ENCODE measurements at regions not wholly inside any gene's neighbourhood (a gene's known extent, or its start where the extent isn't known, plus 50 kb on each side); places are given as distances from the start of the nearest gene placed in this dataset.
"Not testable (repeated sequence)": the region's sequence is repeated elsewhere in the genome, so short reads cannot be mapped to it uniquely, and the experiment has no call there.

GRCh38 chr3:95210878-95211277, 1148.0 kb downstream of the NSUN3 start:
- DNase-seq (no peak), ATAC-seq (no peak)
- no peaks in the 10 kb centered on the region for H3K36me3 Mint-ChIP-seq
- no peak overlapping the region for H3K4me3 Mint-ChIP-seq
- no peaks in the 10 kb centered on the region for H3K4me1 Mint-ChIP-seq
- CTCF ChIA-PET, result no interaction called here
- H3K27me3 Mint-ChIP-seq, result no peaks in the 10 kb centered on the region
- no peak overlapping the region for H3K27ac Mint-ChIP-seq
- H3K9me3 Mint-ChIP-seq (ENCODE audit: low read depth), result peaks cover 3% of the 10 kb centered on the region

GRCh38 chr3:95212117-95212516, 1149.3 kb downstream of the NSUN3 start:
- CTCF ChIA-PET, result no interaction called here
- no peaks in the 10 kb centered on the region for H3K27me3 Mint-ChIP-seq

GRCh38 chr3:95215437-95215957, 1152.6 kb downstream of the NSUN3 start:
- Mint-ChIP-seq H3K9me3 (ENCODE audit: low read depth) (peaks cover 5% of the 10 kb centered on the region), H3K36me3 (no peaks in the 10 kb centered on the region), H3K4me1 (no peaks in the 10 kb centered on the region), H3K27me3 (no peaks in the 10 kb centered on the region), H3K27ac (no peak overlapping the region), H3K4me3 (no peak overlapping the region)
- no peak for DNase-seq
- CTCF ChIA-PET, result no interaction called here
- no peak for ATAC-seq

More at GRCh38 chr3:95212117-95212516, 1149.3 kb downstream of the NSUN3 start:
- DNase-seq (no peak), ATAC-seq (no peak)
- Mint-ChIP-seq H3K36me3 (no peaks in the 10 kb centered on the region), H3K9me3 (ENCODE audit: low read depth) (peaks cover 2% of the 10 kb centered on the region), H3K27ac (no peak overlapping the region), H3K4me1 (no peaks in the 10 kb centered on the region), H3K4me3 (no peak overlapping the region)

- Mint-ChIP-seq H3K36me3 (no peaks in the 10 kb centered on the region), H3K9me3 (ENCODE audit: low read depth) (peaks cover 5% of the 10 kb centered on the region), H3K27ac (no peak overlapping the region), H3K4me3 (no peak overlapping the region), H3K4me1 (no peaks in the 10 kb centered on the region), H3K27me3 (no peaks in the 10 kb centered on the region)
- CTCF ChIA-PET, result no interaction called here
- no peak for DNase-seq
- no peak for ATAC-seq
These were observed 1154.8 kb downstream of the NSUN3 start for GRCh38 chr3:95217661-95218060.

- ATAC-seq (no peak), DNase-seq (no peak)
- Mint-ChIP-seq H3K4me1 (no peaks in the 10 kb centered on the region), H3K9me3 (ENCODE audit: low read depth) (peaks cover 5% of the 10 kb centered on the region), H3K4me3 (no peak overlapping the region), H3K27ac (no peak overlapping the region), H3K27me3 (no peaks in the 10 kb centered on the region), H3K36me3 (no peaks in the 10 kb centered on the region)
- CTCF ChIA-PET, result no interaction called here
These were observed 1155.6 kb downstream of the NSUN3 start for GRCh38 chr3:95218484-95218883.

- Mint-ChIP-seq H3K9me3 (ENCODE audit: low read depth) (peaks cover 8% of the 10 kb centered on the region), H3K36me3 (no peaks in the 10 kb centered on the region), H3K27me3 (no peaks in the 10 kb centered on the region), H3K4me3 (no peak overlapping the region), H3K27ac (no peak overlapping the region), H3K4me1 (no peaks in the 10 kb centered on the region)
- ATAC-seq (no peak), DNase-seq (no peak)
- CTCF ChIA-PET, result no interaction called here
These were observed 1163.6 kb downstream of the NSUN3 start for GRCh38 chr3:95226437-95226836.

- CTCF ChIA-PET, result no interaction called here
- H3K9me3 Mint-ChIP-seq (ENCODE audit: low read depth), result peaks cover 8% of the 10 kb centered on the region
- H3K27ac Mint-ChIP-seq, result no peak overlapping the region
- H3K4me1 Mint-ChIP-seq, result no peaks in the 10 kb centered on the region
- H3K27me3 Mint-ChIP-seq, result no peaks in the 10 kb centered on the region
- H3K36me3 Mint-ChIP-seq, result no peaks in the 10 kb centered on the region
- no peak overlapping the region for H3K4me3 Mint-ChIP-seq
- DNase-seq, result no peak
- no peak for ATAC-seq
These were observed 1164.2 kb downstream of the NSUN3 start for GRCh38 chr3:95227092-95227491.

- Mint-ChIP-seq H3K4me1 (no peaks in the 10 kb centered on the region), H3K9me3 (ENCODE audit: low read depth) (peaks cover 9% of the 10 kb centered on the region), H3K27ac (no peak overlapping the region), H3K4me3 (no peak overlapping the region), H3K36me3 (no peaks in the 10 kb centered on the region), H3K27me3 (no peaks in the 10 kb centered on the region)
- no peak for DNase-seq
- CTCF ChIA-PET, result no interaction called here
- ATAC-seq, result no peak
These were observed 1165.6 kb downstream of the NSUN3 start for GRCh38 chr3:95228416-95228815.

GRCh38 chr3:95235916-95236315, 1173.1 kb downstream of the NSUN3 start:
- Mint-ChIP-seq H3K27me3 (no peaks in the 10 kb centered on the region), H3K4me1 (no peaks in the 10 kb centered on the region), H3K36me3 (no peaks in the 10 kb centered on the region), H3K27ac (no peak overlapping the region), H3K4me3 (no peak overlapping the region), H3K9me3 (ENCODE audit: low read depth) (peaks cover 4% of the 10 kb centered on the region)
- ATAC-seq (no peak), DNase-seq (no peak)
- CTCF ChIA-PET, result no interaction called here

- DNase-seq, result no peak
- CTCF ChIA-PET, result no interaction called here
- H3K4me3 Mint-ChIP-seq, result no peak overlapping the region
These were observed 1174.9 kb downstream of the NSUN3 start for GRCh38 chr3:95237783-95238182.

GRCh38 chr3:95240395-95240794, 1177.5 kb downstream of the NSUN3 start:
- no peak for DNase-seq
- CTCF ChIA-PET, result no interaction called here
- Mint-ChIP-seq H3K27me3 (no peaks in the 10 kb centered on the region), H3K36me3 (no peaks in the 10 kb centered on the region), H3K4me3 (no peak overlapping the region), H3K27ac (no peak overlapping the region), H3K4me1 (no peaks in the 10 kb centered on the region), H3K9me3 (ENCODE audit: low read depth) (peaks cover 2% of the 10 kb centered on the region)
- ATAC-seq, result no peak

More at GRCh38 chr3:95237783-95238182, 1174.9 kb downstream of the NSUN3 start:
- Mint-ChIP-seq H3K27me3 (no peaks in the 10 kb centered on the region), H3K4me1 (no peaks in the 10 kb centered on the region), H3K27ac (no peak overlapping the region), H3K36me3 (no peaks in the 10 kb centered on the region), H3K9me3 (ENCODE audit: low read depth) (peaks cover 2% of the 10 kb centered on the region)
- no peak for ATAC-seq

- H3K27ac Mint-ChIP-seq; H3K9me3 Mint-ChIP-seq (ENCODE audit: low read depth); H3K36me3 Mint-ChIP-seq; H3K4me1 Mint-ChIP-seq; DNase-seq; H3K27me3 Mint-ChIP-seq; CTCF ChIA-PET; ATAC-seq; H3K4me3 Mint-ChIP-seq: not testable (repeated sequence)
These were observed 1178.4 kb downstream of the NSUN3 start for GRCh38 chr3:95241256-95241655.

GRCh38 chr3:95246413-95246812, 1183.6 kb downstream of the NSUN3 start:
- Mint-ChIP-seq H3K4me3 (no peak overlapping the region), H3K9me3 (ENCODE audit: low read depth) (peaks cover 4% of the 10 kb centered on the region), H3K36me3 (no peaks in the 10 kb centered on the region), H3K27me3 (no peaks in the 10 kb centered on the region), H3K4me1 (no peaks in the 10 kb centered on the region), H3K27ac (no peak overlapping the region)
- CTCF ChIA-PET, result no interaction called here
- ATAC-seq, result no peak
- DNase-seq, result no peak

GRCh38 chr3:95254061-95254460, 1191.2 kb downstream of the NSUN3 start:
- CTCF ChIA-PET, result no interaction called here
- Mint-ChIP-seq H3K4me3 (no peak overlapping the region), H3K27me3 (no peaks in the 10 kb centered on the region), H3K27ac (no peak overlapping the region), H3K36me3 (no peaks in the 10 kb centered on the region), H3K9me3 (ENCODE audit: low read depth) (peaks cover 12% of the 10 kb centered on the region), H3K4me1 (no peaks in the 10 kb centered on the region)
- DNase-seq (no peak), ATAC-seq (no peak)

GRCh38 chr3:95254758-95255157, 1191.9 kb downstream of the NSUN3 start:
- CTCF ChIA-PET, result no interaction called here
- H3K27me3 Mint-ChIP-seq, result no peaks in the 10 kb centered on the region
- no peak overlapping the region for H3K4me3 Mint-ChIP-seq
- no peaks in the 10 kb centered on the region for H3K36me3 Mint-ChIP-seq
- DNase-seq (no peak), ATAC-seq (no peak)
- no peaks in the 10 kb centered on the region for H3K4me1 Mint-ChIP-seq
- H3K9me3 Mint-ChIP-seq (ENCODE audit: low read depth), result peaks cover 12% of the 10 kb centered on the region
- no peak overlapping the region for H3K27ac Mint-ChIP-seq

Measured in activated CD8-positive, alpha-beta memory T cell treated with anti-CD3 and anti-CD28 coated beads, Interleukin-2, amount 10 ng/mL, durations not matched to agents 7 days and 5 days (primary cell).